ENCODE measurements at regions not wholly inside any gene's neighbourhood (a gene's known extent, or its start where the extent isn't known, plus 50 kb on each side); places are given as distances from the start of the nearest gene placed in this dataset.

DNA sequence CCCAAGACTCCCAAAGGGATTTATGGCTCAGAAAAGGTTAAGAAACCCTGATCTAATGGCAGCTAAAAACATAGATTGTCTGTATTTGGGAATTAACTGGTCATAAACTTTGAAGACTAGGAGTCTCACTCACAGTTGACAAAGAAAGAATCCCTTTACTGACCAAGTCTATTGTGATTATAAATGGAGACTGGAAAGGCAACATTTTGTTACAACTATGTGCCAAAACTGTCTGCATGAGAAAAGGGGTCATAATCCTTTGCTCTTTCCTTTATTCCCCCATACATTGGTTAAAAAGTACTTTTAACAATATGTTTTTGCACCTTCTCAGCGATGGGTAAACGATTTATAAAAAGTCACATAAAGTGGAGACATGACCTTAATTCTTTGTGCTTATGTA is 206.9 kb upstream of the MAP3K7 start:
- 0% methylated on average over 2 of the region's 2 CpGs for WGBS (ENCODE audit: insufficient coverage, insufficient replicate concordance, low lambda C conversion rate, missing lambda C conversion rate)
- CTCF ChIA-PET, result no interaction called here
- H3K4me3 ChIP-seq, result no peak overlapping the region
- TF ChIP-seq IRF5 (IDR thresholded peaks at IDR 0.05; ENCODE audit: borderline replicate concordance) (no peak), PAX8 (IDR thresholded peaks at IDR 0.05) (no peak), CUX1 (IDR thresholded peaks at IDR 0.05; ENCODE audit: insufficient replicate concordance, low read depth, low read length) (no peak), FOXM1 (IDR thresholded peaks at IDR 0.05; ENCODE audit: low read depth, low read length) (no peak), CEBPB (IDR thresholded peaks at IDR 0.05; ENCODE audit: borderline replicate concordance in 1 of 2, low read depth in 2 of 2, low read length in 2 of 2) (no peak), ATF7 (IDR thresholded peaks at IDR 0.05; ENCODE audit: low read depth) (no peak), KDM1A (IDR thresholded peaks at IDR 0.05; ENCODE audit: borderline replicate concordance) (no peak)
- TF ChIP-seq, protein P1, sequence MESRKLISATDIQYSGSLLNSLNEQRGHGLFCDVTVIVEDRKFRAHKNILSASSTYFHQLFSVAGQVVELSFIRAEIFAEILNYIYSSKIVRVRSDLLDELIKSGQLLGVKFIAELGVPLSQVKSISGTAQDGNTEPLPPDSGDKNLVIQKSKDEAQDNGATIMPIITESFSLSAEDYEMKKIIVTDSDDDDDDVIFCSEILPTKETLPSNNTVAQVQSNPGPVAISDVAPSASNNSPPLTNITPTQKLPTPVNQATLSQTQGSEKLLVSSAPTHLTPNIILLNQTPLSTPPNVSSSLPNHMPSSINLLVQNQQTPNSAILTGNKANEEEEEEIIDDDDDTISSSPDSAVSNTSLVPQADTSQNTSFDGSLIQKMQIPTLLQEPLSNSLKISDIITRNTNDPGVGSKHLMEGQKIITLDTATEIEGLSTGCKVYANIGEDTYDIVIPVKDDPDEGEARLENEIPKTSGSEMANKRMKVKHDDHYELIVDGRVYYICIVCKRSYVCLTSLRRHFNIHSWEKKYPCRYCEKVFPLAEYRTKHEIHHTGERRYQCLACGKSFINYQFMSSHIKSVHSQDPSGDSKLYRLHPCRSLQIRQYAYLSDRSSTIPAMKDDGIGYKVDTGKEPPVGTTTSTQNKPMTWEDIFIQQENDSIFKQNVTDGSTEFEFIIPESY (IDR thresholded peaks at IDR 0.05), result no peak
- TF ChIP-seq, protein P2, sequence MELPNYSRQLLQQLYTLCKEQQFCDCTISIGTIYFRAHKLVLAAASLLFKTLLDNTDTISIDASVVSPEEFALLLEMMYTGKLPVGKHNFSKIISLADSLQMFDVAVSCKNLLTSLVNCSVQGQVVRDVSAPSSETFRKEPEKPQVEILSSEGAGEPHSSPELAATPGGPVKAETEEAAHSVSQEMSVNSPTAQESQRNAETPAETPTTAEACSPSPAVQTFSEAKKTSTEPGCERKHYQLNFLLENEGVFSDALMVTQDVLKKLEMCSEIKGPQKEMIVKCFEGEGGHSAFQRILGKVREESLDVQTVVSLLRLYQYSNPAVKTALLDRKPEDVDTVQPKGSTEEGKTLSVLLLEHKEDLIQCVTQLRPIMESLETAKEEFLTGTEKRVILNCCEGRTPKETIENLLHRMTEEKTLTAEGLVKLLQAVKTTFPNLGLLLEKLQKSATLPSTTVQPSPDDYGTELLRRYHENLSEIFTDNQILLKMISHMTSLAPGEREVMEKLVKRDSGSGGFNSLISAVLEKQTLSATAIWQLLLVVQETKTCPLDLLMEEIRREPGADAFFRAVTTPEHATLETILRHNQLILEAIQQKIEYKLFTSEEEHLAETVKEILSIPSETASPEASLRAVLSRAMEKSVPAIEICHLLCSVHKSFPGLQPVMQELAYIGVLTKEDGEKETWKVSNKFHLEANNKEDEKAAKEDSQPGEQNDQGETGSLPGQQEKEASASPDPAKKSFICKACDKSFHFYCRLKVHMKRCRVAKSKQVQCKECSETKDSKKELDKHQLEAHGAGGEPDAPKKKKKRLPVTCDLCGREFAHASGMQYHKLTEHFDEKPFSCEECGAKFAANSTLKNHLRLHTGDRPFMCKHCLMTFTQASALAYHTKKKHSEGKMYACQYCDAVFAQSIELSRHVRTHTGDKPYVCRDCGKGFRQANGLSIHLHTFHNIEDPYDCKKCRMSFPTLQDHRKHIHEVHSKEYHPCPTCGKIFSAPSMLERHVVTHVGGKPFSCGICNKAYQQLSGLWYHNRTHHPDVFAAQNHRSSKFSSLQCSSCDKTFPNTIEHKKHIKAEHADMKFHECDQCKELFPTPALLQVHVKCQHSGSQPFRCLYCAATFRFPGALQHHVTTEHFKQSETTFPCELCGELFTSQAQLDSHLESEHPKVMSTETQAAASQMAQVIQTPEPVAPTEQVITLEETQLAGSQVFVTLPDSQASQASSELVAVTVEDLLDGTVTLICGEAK (IDR thresholded peaks at IDR 0.05; ENCODE audit: borderline replicate concordance), result no peak

More for the DNA sequence above, 206.9 kb upstream of the MAP3K7 start:
- Histone ChIP-seq H3K79me2 (ENCODE audit: control insufficient read depth, insufficient read depth, low read length) (no peaks in the 10 kb centered on the region), H3K4me1 (ENCODE audit: control insufficient read depth, insufficient read depth, low read length) (no peaks in the 10 kb centered on the region), H3K9ac (ENCODE audit: control insufficient read depth, insufficient read depth, low read length) (no peak overlapping the region), H3K27ac (ENCODE audit: control insufficient read depth, insufficient read depth) (no peak overlapping the region), H3K27me3 (replicated peaks in 1 of 2; ENCODE audit: control insufficient read depth in 2 of 2, insufficient read depth in 2 of 2, low read length in 1 of 2) (no peaks in the 10 kb centered on the region; a peak in 1 of 4 replicates), H2AFZ (ENCODE audit: control insufficient read depth, low read depth, low read length) (no peak overlapping the region), H3K36me3 (ENCODE audit: control insufficient read depth in 2 of 2, insufficient read depth in 2 of 2, low read length in 1 of 2) (no peaks in the 10 kb centered on the region), H4K20me1 (ENCODE audit: control insufficient read depth, insufficient read depth) (no peaks in the 10 kb centered on the region), H3K4me2 (ENCODE audit: control insufficient read depth, insufficient read depth) (no peak overlapping the region), H3K9me3 (replicated peaks; ENCODE audit: control insufficient read depth, insufficient read depth, low read length) (no peaks in the 10 kb centered on the region)
- in situ Hi-C loops (cut with MboI) (no loop called here), intact Hi-C loops (cut with micrococcal nuclease; ENCODE audit: unreplicated experiment) (no loop called here)
- no peak for ATAC-seq
- no peak for DNase-seq (ENCODE audit: low read depth, low spot score)
- FAIRE-seq, result no peak
- ChIA-PET SMC1A (ENCODE audit: uncharacterized antibody, unreplicated experiment) (no interaction called here), RAD21 (ENCODE audit: unreplicated experiment) (no interaction called here), POLR2A (no interaction called here)
- BruUV-seq (replicated peaks), result no TSS peak

All from GM12878 (cell line).